ENCODE measurements at regions not wholly inside any gene's neighbourhood (a gene's known extent, or its start where the extent isn't known, plus 50 kb on each side); places are given as distances from the start of the nearest gene placed in this dataset.

DNA sequence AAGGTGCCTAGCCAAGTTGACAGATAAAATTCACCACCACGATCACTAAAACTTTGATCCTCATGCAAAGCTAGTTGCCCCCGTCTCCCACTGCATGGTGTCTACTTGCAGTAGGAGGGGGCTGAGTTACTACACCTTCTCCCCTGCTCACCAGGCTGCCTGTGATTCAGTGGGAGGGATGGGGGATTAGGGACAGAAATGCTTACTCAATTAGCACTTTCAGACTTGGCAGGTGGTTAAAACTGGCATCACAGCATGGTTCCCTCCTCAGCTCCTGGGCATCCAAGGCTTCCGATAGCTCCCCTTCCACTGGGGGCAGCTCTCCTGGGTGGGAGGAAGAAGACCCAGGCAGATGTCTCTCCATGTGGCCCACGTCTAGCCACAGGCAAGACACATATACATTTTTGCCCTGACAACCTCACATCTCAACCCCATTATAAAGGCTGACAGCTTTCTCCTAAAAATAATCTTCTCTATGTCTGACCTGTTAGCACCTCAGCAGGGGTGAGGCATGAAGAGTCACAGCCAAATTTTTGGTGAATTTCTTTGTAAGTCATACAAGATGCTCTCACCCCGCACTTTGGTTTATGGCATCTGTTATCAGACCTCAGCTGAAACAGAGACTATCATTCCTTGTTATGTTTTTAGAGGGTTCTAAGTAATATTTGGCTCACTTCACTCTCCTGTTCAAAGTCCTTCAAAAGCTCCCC lies 369.0 kb downstream of the SV2B start:
- TF ChIP-seq, protein P1, sequence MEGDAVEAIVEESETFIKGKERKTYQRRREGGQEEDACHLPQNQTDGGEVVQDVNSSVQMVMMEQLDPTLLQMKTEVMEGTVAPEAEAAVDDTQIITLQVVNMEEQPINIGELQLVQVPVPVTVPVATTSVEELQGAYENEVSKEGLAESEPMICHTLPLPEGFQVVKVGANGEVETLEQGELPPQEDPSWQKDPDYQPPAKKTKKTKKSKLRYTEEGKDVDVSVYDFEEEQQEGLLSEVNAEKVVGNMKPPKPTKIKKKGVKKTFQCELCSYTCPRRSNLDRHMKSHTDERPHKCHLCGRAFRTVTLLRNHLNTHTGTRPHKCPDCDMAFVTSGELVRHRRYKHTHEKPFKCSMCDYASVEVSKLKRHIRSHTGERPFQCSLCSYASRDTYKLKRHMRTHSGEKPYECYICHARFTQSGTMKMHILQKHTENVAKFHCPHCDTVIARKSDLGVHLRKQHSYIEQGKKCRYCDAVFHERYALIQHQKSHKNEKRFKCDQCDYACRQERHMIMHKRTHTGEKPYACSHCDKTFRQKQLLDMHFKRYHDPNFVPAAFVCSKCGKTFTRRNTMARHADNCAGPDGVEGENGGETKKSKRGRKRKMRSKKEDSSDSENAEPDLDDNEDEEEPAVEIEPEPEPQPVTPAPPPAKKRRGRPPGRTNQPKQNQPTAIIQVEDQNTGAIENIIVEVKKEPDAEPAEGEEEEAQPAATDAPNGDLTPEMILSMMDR (conservative IDR thresholded peaks at IDR 0.05; ENCODE audit: low read depth, low read length) = no peak
- TF ChIP-seq EZH2 (IDR thresholded peaks at IDR 0.05; ENCODE audit: low read length, unreplicated experiment) = no peak
- no peak for TF ChIP-seq EZH2phosphoT487 (IDR thresholded peaks at IDR 0.05; ENCODE audit: borderline replicate concordance, low read length)
